ENCODE measurements at regions not wholly inside any gene's neighbourhood (a gene's known extent, or its start where the extent isn't known, plus 50 kb on each side); places are given as distances from the start of the nearest gene placed in this dataset.

- no peak overlapping the region for H3K4me3 ChIP-seq
- no peaks in the 10 kb centered on the region for H3K4me1 ChIP-seq
- no peak for TF ChIP-seq CTCF (IDR thresholded peaks at IDR 0.05)
- TF ChIP-seq POLR2AphosphoS5 (IDR thresholded peaks at IDR 0.05; ENCODE audit: insufficient read depth in 1 of 2, low read depth in 1 of 2) = no peak
- no peak for TF ChIP-seq POLR2A (IDR thresholded peaks at IDR 0.05)
- H3K9me3 ChIP-seq = no peaks in the 10 kb centered on the region
- H3K27me3 ChIP-seq = no peaks in the 10 kb centered on the region
- no peak for DNase-seq (ENCODE audit: extremely low spot score in 2 of 2)
- no peak overlapping the region for H3K27ac ChIP-seq
- intact Hi-C loops (cut with DNase I) = no loop called here
- no peaks in the 10 kb centered on the region for H3K36me3 ChIP-seq
Measured at GRCh38 chr2:220887271-220887870, 684.7 kb downstream of the EPHA4 start.

- H3K9me3 ChIP-seq = no peaks in the 10 kb centered on the region
- H3K36me3 ChIP-seq = no peaks in the 10 kb centered on the region
- TF ChIP-seq POLR2A (IDR thresholded peaks at IDR 0.05) (no peak), POLR2AphosphoS5 (IDR thresholded peaks at IDR 0.05; ENCODE audit: insufficient read depth in 1 of 2, low read depth in 1 of 2) (no peak), CTCF (IDR thresholded peaks at IDR 0.05) (no peak)
- no peaks in the 10 kb centered on the region for H3K4me1 ChIP-seq
- intact Hi-C loops (cut with DNase I) = no loop called here
- no peak for DNase-seq (ENCODE audit: extremely low spot score in 2 of 2)
- no peaks in the 10 kb centered on the region for H3K27me3 ChIP-seq
- H3K27ac ChIP-seq = no peak overlapping the region
- no peak overlapping the region for H3K4me3 ChIP-seq
Measured at GRCh38 chr2:220887876-220888275, 684.2 kb downstream of the EPHA4 start.

DNA sequence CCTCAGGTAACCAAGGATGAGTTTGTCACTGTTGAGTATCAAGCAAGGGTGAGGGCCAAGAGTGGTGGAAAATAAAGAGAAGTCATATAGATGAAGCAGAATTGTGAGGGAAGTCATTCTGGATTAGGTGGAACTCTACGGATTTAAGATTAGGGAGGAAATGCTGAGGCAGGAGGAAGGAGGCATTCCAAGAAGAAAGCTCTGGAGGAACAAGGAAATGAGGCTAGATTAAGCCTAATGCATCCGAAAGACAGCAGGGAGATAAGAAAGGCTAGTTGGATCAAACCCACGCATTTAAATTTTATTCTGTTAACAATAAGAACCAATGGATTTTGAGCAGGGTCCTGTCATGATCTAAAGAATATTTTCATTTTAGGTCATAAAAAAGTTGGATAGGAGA, 681.2 kb downstream of the EPHA4 start:
- H3K4me3 ChIP-seq = no peak overlapping the region
- no peaks in the 10 kb centered on the region for H3K27me3 ChIP-seq
- TF ChIP-seq CTCF (IDR thresholded peaks at IDR 0.05) (no peak), POLR2A (IDR thresholded peaks at IDR 0.05) (no peak), POLR2AphosphoS5 (IDR thresholded peaks at IDR 0.05; ENCODE audit: insufficient read depth in 1 of 2, low read depth in 1 of 2) (no peak)
- DNase-seq (ENCODE audit: extremely low spot score in 2 of 2) = no peak
- intact Hi-C loops (cut with DNase I) = no loop called here
- no peaks in the 10 kb centered on the region for H3K36me3 ChIP-seq
- no peak overlapping the region for H3K27ac ChIP-seq
- H3K4me1 ChIP-seq = no peaks in the 10 kb centered on the region
- H3K9me3 ChIP-seq = no peaks in the 10 kb centered on the region

GRCh38 chr2:220891405-220891804, 680.7 kb downstream of the EPHA4 start:
- TF ChIP-seq POLR2A (IDR thresholded peaks at IDR 0.05) = no peak
- TF ChIP-seq POLR2AphosphoS5 (IDR thresholded peaks at IDR 0.05; ENCODE audit: insufficient read depth in 1 of 2, low read depth in 1 of 2) = no peak
- TF ChIP-seq CTCF (IDR thresholded peaks at IDR 0.05) = no peak
- Histone ChIP-seq H3K27ac (no peak overlapping the region), H3K4me1 (no peaks in the 10 kb centered on the region), H3K27me3 (no peaks in the 10 kb centered on the region), H3K4me3 (no peak overlapping the region), H3K36me3 (no peaks in the 10 kb centered on the region), H3K9me3 (no peaks in the 10 kb centered on the region)
- intact Hi-C loops (cut with DNase I) = no loop called here
- DNase-seq (ENCODE audit: extremely low spot score in 2 of 2) = no peak

- intact Hi-C loops (cut with DNase I) = no loop called here
- DNase-seq (ENCODE audit: extremely low spot score in 2 of 2) = no peak
- Histone ChIP-seq H3K27me3 (no peaks in the 10 kb centered on the region), H3K9me3 (no peaks in the 10 kb centered on the region), H3K4me3 (no peak overlapping the region), H3K36me3 (no peaks in the 10 kb centered on the region), H3K27ac (no peak overlapping the region), H3K4me1 (no peaks in the 10 kb centered on the region)
- TF ChIP-seq POLR2A (IDR thresholded peaks at IDR 0.05) (no peak), CTCF (IDR thresholded peaks at IDR 0.05) (no peak), POLR2AphosphoS5 (IDR thresholded peaks at IDR 0.05; ENCODE audit: insufficient read depth in 1 of 2, low read depth in 1 of 2) (no peak)
Measured at GRCh38 chr2:220892018-220892634, 680.0 kb downstream of the EPHA4 start.
